DMS53 (cell line): ENCODE measurements at regions not wholly inside any gene's neighbourhood (a gene's known extent, or its start where the extent isn't known, plus 50 kb on each side); places are given as distances from the start of the nearest gene placed in this dataset.

Experiments used
- DNase-seq: peaks from one replicate; lab custom pipeline; 2025; lab: John Stamatoyannopoulos, UW

- no peak for DNase-seq
Observed at GRCh38 chr11:15880291-15880690, 476.1 kb downstream of the SOX6 start.

- DNase-seq, result no peak
Observed at GRCh38 chr11:15882876-15883454, 473.4 kb downstream of the SOX6 start.

- no peak for DNase-seq
Observed at GRCh38 chr11:15883455-15883920, 472.9 kb downstream of the SOX6 start.

GRCh38 chr11:15884141-15884540 lies 472.2 kb downstream of the SOX6 start:
- DNase-seq, result no peak

- DNase-seq, result no peak
Observed at GRCh38 chr11:15884777-15885540, 471.4 kb downstream of the SOX6 start.

- DNase-seq, result peak; percentile 16
Observed at GRCh38 chr11:15885854-15886253, 470.5 kb downstream of the SOX6 start.

- DNase-seq, result no peak
Observed at GRCh38 chr11:15886299-15886698, 470.0 kb downstream of the SOX6 start.

- DNase-seq, result no peak
Observed at GRCh38 chr11:15886866-15887265, 469.5 kb downstream of the SOX6 start.

GRCh38 chr11:15888556-15889345 lies 467.6 kb downstream of the SOX6 start:
- no peak for DNase-seq

GRCh38 chr11:15889363-15890030 lies 466.8 kb downstream of the SOX6 start:
- no peak for DNase-seq

GRCh38 chr11:15890031-15890713 lies 466.2 kb downstream of the SOX6 start:
- DNase-seq, result no peak

- DNase-seq, result no peak
Observed at GRCh38 chr11:15893080-15893492, 463.3 kb downstream of the SOX6 start.

- DNase-seq, result no peak
Observed at GRCh38 chr11:15896026-15896425, 460.3 kb downstream of the SOX6 start.

GRCh38 chr11:15896530-15896929 lies 459.8 kb downstream of the SOX6 start:
- no peak for DNase-seq

GRCh38 chr11:15897211-15897960 lies 459.0 kb downstream of the SOX6 start:
- DNase-seq, result no peak

- peak; percentile 26 for DNase-seq
Observed at GRCh38 chr11:15901054-15901453, 455.3 kb downstream of the SOX6 start.

GRCh38 chr11:15901790-15902189 lies 454.6 kb downstream of the SOX6 start:
- DNase-seq, result peak; percentile 80

GRCh38 chr11:15903246-15903645 lies 453.1 kb downstream of the SOX6 start:
- DNase-seq, result peak; percentile 26

- DNase-seq, result no peak
Observed at GRCh38 chr11:15905366-15906104, 450.8 kb downstream of the SOX6 start.

GRCh38 chr11:15906481-15907035 lies 449.8 kb downstream of the SOX6 start:
- no peak for DNase-seq
